NCI-H748 (cell line): ENCODE measurements at regions not wholly inside any gene's neighbourhood (a gene's known extent, or its start where the extent isn't known, plus 50 kb on each side); places are given as distances from the start of the nearest gene placed in this dataset.

Experiments used
- DNase-seq: peaks from one replicate; lab custom pipeline; 2025; ENCODE audit not compliant: unreplicated experiment; lab: John Stamatoyannopoulos, UW

GRCh38 chr5:4100739-4101138 is 505.1 kb downstream of the IRX1 start:
- no peak for DNase-seq

GRCh38 chr5:4101189-4101588 is 505.6 kb downstream of the IRX1 start:
- no peak for DNase-seq

- no peak for DNase-seq
Observed at GRCh38 chr5:4104831-4105597, 509.4 kb downstream of the IRX1 start.

GRCh38 chr5:4108690-4109089 is 513.1 kb downstream of the IRX1 start:
- no peak for DNase-seq

- DNase-seq, result no peak
Observed at GRCh38 chr5:4113426-4113825, 517.8 kb downstream of the IRX1 start.

- no peak for DNase-seq
Observed at GRCh38 chr5:4113905-4114304, 518.3 kb downstream of the IRX1 start.

- no peak for DNase-seq
Observed at GRCh38 chr5:4114452-4114851, 518.8 kb downstream of the IRX1 start.

- DNase-seq, result no peak
Observed at GRCh38 chr5:4116834-4117233, 521.2 kb downstream of the IRX1 start.

- no peak for DNase-seq
Observed at GRCh38 chr5:4124221-4124970, 528.8 kb downstream of the IRX1 start.

- no peak for DNase-seq
Observed at GRCh38 chr5:4128994-4129393, 533.4 kb downstream of the IRX1 start.

- DNase-seq, result no peak
Observed at GRCh38 chr5:4129523-4129922, 533.9 kb downstream of the IRX1 start.

GRCh38 chr5:4130819-4131218 is 535.2 kb downstream of the IRX1 start:
- no peak for DNase-seq

GRCh38 chr5:4137781-4138180 is 542.1 kb downstream of the IRX1 start:
- DNase-seq, result no peak

- peak; percentile 28 for DNase-seq
Observed at GRCh38 chr5:4142842-4143241, 547.2 kb downstream of the IRX1 start.

GRCh38 chr5:4144411-4145007 is 548.9 kb downstream of the IRX1 start:
- no peak for DNase-seq

GRCh38 chr5:4145511-4145910 is 549.9 kb downstream of the IRX1 start:
- no peak for DNase-seq

GRCh38 chr5:4148009-4148408 is 552.4 kb downstream of the IRX1 start:
- no peak for DNase-seq

- DNase-seq, result no peak
Observed at GRCh38 chr5:4150067-4150466, 554.4 kb downstream of the IRX1 start.

- DNase-seq, result no peak
Observed at GRCh38 chr5:4156153-4156552, 560.5 kb downstream of the IRX1 start.

- no peak for DNase-seq
Observed at GRCh38 chr5:4156889-4157288, 561.3 kb downstream of the IRX1 start.

GRCh38 chr5:4158750-4159447 is 563.3 kb downstream of the IRX1 start:
- DNase-seq, result no peak

GRCh38 chr5:4159681-4160080 is 564.0 kb downstream of the IRX1 start:
- no peak for DNase-seq
